Frontal cortex (tissue), 3 donors: ENCODE measurements at regions not wholly inside any gene's neighbourhood (a gene's known extent, or its start where the extent isn't known, plus 50 kb on each side); places are given as distances from the start of the nearest gene placed in this dataset.
"Not testable (repeated sequence)": the region's sequence is repeated elsewhere in the genome, so short reads cannot be mapped to it uniquely, and the experiment has no call there.

ENCODE experiments used
- DNase-seq, 2 donors: peaks; one replicate each; pipeline ENCODE4 v3.0.0; 2012; ENCODE audit warnings: low spot score in 2 of 2
- FAIRE-seq: peaks from 2 replicates; lab custom pipeline; 2012; peaks lifted over from hg19 to GRCh38; lab: Jason Lieb, UNC
- donor health status: control.
- donor health status: control.
- donor health status: control.

DNA sequence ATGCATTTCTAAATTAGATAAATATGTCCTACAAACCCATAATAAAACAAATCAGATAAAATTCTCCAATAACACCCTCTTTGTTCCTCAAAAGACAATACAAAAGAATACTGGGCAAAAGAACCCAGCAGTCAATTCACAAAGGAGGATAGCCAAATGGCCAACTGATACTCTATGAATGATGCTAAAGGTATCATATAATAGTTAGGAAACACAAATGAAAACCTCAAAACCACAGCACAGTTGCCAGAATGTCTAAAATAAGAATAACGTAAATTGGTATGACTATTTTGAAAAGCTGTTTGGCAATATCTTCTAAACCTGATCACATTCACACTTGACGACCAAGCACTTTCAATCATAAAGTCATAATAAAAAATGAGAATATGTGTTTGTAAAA is 315.4 kb downstream of the CDH7 start:
- no peak for DNase-seq

DNA sequence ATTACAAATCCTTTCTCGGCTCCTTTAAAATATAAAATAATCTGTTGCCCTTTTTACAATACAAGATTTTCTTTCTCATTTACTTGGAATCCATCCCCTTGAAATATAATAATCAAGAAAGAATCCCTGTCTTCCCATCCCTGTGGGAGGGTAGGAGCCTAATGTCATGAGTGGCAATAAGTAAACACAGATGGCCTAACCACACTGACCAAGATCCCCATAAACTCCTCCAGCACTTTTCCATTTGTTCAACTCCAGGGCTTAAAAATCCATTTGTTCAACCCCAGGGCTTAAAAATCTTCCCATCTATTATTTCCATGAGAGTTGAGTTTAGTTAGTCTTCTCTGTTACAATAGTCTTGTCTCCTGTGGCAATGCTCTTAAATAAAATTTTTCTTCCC is 297.6 kb downstream of the CDH7 start:
- DNase-seq, result no peak
- no peak for FAIRE-seq

More for the DNA sequence above, 315.4 kb downstream of the CDH7 start:
- FAIRE-seq, result no peak

GRCh38 chr18:66046032-66046602 is 295.3 kb downstream of the CDH7 start:
- FAIRE-seq (no peak), DNase-seq (no peak)

GRCh38 chr18:66043009-66043408 is 292.2 kb downstream of the CDH7 start:
- FAIRE-seq (no peak), DNase-seq (no peak)

DNA sequence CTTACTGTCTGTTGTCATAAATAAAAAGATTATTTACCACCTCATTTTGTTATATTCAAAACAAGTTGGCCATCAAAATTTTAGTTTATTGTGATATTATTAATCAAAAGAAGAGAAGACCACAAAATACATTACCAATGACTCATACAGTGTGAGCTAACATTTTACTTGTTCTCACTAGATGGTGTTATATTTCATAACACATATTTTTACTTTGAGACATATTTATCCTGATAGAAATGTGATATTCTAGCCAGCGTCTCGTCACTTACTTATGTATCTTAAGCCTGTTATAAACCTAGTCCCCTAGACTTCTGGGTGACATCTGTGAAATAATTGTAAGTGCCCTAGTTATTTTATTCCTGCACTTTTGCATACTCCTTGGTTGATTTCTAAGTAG is 263.2 kb downstream of the CDH7 start:
- DNase-seq (no peak), FAIRE-seq (peak; percentile 40)

DNA sequence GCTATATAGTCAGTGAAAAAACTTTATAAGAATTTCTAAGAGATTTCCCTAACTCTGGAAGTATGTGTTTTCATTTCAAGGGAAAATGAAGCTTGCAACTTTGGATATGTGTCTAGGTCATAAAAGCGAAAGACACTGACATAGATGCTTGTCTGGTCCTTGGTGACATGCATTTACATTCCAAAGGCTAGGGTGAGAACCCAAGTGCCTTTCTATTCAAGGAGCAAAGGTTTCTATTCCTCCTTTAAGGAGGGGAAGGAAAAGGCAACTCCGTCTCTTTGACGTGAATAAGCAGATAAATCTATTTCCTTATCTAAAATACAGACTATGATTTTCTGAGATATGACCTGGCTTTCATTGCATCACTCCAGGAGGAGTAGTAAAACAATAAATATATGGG is 261.1 kb downstream of the CDH7 start:
- FAIRE-seq, result no peak

GRCh38 chr18:66005831-66006588 is 255.2 kb downstream of the CDH7 start:
- FAIRE-seq, result no peak
- no peak for DNase-seq

More for the DNA sequence above, 261.1 kb downstream of the CDH7 start:
- no peak for DNase-seq

DNA sequence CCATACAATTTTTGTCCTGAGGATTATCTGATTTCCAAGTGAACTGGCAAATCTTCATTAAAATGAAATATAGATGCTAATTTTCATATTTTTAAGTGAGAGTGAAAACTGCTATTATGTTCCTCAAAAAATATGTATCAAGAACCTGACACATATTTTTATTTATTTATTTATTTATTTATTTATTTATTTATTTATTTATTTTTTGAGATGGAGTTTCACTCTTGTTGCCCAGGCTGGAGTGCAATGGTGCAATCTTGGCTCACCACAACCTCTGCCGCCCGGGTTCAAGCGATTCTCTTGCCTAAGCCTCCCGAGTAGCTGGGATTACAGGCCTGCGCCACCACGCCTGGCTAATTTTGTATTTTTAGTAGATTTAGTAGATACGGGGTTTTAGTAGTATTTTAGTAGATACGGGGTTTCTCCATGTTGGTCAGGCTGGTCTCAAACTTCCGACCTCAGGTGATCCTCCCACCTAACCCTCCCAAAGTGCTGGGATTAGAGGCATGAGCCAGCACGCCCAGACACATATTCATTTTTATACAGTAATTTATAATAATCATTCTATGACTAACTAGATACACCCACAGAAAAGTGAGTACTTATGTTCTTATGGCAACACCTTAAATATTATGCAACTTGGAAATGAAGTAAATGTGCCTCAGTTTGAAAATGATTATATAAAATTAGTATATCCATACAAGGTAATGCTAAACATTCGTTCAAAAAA is 248.3 kb downstream of the CDH7 start:
- not testable (repeated sequence) for FAIRE-seq, DNase-seq

GRCh38 chr18:65995206-65995605 is 244.4 kb downstream of the CDH7 start:
- FAIRE-seq, result no peak
- DNase-seq, result no peak

DNA sequence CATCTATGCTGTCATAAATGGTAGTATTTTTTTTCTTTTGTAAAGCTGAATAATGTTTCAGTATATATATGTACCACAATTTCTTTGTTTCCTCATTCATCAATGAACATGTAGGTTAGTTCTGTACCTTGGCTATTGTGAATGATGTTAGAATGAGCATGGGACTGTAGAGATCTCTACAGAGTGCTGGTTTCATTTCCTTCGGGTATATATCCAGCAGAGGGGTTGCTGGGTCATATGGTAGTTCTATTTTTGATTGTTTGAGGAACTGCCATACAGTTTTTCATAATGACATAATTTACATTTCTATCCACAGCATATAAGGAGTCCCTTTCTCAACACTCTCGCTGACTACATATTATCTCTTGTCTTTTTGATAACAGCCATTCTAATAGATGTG is 243.5 kb downstream of the CDH7 start:
- FAIRE-seq (no peak), DNase-seq (no peak)

- DNase-seq, result no peak
- no peak for FAIRE-seq
Measured at GRCh38 chr18:65990944-65991708, 240.3 kb downstream of the CDH7 start.

- DNase-seq (no peak), FAIRE-seq (no peak)
Measured at GRCh38 chr18:65990174-65990690, 239.4 kb downstream of the CDH7 start.

- DNase-seq (no peak), FAIRE-seq (no peak)
Measured at GRCh38 chr18:65988972-65989371, 238.2 kb downstream of the CDH7 start.

- DNase-seq (no peak), FAIRE-seq (no peak)
Measured at GRCh38 chr18:65988386-65988785, 237.6 kb downstream of the CDH7 start.

GRCh38 chr18:65983750-65984149 is 232.9 kb downstream of the CDH7 start:
- DNase-seq (no peak), FAIRE-seq (no peak)

DNA sequence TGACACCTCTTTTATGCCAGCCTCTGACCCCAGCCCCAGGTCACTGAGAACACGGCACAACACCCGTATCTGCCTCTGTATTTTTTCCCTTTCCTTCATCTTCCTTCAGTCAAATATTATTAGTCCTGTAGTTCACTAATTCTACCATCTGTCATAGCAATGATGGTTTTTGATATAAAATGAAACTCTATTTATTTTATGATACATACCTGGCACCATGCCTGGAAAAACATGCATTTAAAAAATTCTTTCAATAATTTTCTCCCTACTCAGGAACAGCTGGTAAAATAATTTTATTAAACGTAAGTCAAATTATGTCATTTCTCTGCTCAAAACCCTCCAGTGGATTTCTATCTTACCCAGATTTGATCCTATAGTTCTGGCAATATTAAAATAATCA is 224.7 kb downstream of the CDH7 start:
- FAIRE-seq, result no peak
- no peak for DNase-seq

GRCh38 chr18:65974758-65975157 is 223.9 kb downstream of the CDH7 start:
- FAIRE-seq, result no peak
- DNase-seq, result no peak

- DNase-seq (no peak), FAIRE-seq (no peak)
Measured at GRCh38 chr18:65968239-65969004, 217.6 kb downstream of the CDH7 start.

GRCh38 chr18:65955747-65956146 is 204.9 kb downstream of the CDH7 start:
- no peak for FAIRE-seq
- DNase-seq, result no peak
